Upper lobe of left lung (tissue), 4 donors: ENCODE measurements at regions not wholly inside any gene's neighbourhood (a gene's known extent, or its start where the extent isn't known, plus 50 kb on each side); places are given as distances from the start of the nearest gene placed in this dataset.

ENCODE experiments used
- CTCF ChIP-seq, 6 experiments: fragments of 450-650 bp in 4 of 6; fragments of 200-600 bp in 2 of 6; sonication (generic) in 2 of 6; IDR thresholded peaks; one replicate each; pipeline ENCODE4 v1.5.1; 2016 to 2019; ENCODE audit warnings: antibody characterized with exemption in 6 of 6
- POLR2AphosphoS5 ChIP-seq, 2 donors: sonication (generic); formaldehyde crosslinking; IDR thresholded peaks; one replicate each; pipeline ENCODE4 v1.5.1; 2017; ENCODE audit warnings: antibody characterized with exemption in 2 of 2

GRCh38 chr16:86292942-86293341 is 217.4 kb upstream of the FOXF1 start:
- TF ChIP-seq CTCF (IDR thresholded peaks at IDR 0.05) (no peak), POLR2AphosphoS5 (IDR thresholded peaks at IDR 0.05) (no peak)
